GM12872 (cell line): ENCODE measurements at regions not wholly inside any gene's neighbourhood (a gene's known extent, or its start where the extent isn't known, plus 50 kb on each side); places are given as distances from the start of the nearest gene placed in this dataset.

Experiments
- TF ChIP-seq, protein P1 (sequence below): IDR thresholded peaks from 3 replicates; pipeline ENCODE4 v1.5.1; 2011; ENCODE audit warnings: low read depth, mild to moderate bottlenecking, low read length, moderate library complexity; ENCODE audit not compliant: insufficient read depth

DNA sequence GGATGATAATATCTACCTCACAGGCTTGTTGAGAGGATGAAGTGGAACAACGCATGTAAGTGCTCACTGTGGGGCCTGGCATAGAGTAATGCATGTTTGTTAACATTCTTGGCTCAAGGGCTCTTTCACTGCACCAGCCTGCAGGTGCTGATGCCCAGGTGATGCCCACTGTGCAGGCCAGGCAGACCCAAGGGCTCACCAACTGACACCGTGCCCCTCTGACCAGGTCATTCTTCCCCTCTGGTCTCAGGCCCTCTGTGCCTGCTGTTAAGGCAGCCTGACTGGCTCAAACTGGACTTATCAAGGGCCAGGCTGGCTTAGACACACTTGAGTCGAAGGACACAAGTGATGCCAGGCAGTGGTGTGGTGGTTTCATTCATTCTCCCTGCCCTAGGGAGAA, 90.5 kb downstream of the PJA1 start:
- TF ChIP-seq, protein P1, sequence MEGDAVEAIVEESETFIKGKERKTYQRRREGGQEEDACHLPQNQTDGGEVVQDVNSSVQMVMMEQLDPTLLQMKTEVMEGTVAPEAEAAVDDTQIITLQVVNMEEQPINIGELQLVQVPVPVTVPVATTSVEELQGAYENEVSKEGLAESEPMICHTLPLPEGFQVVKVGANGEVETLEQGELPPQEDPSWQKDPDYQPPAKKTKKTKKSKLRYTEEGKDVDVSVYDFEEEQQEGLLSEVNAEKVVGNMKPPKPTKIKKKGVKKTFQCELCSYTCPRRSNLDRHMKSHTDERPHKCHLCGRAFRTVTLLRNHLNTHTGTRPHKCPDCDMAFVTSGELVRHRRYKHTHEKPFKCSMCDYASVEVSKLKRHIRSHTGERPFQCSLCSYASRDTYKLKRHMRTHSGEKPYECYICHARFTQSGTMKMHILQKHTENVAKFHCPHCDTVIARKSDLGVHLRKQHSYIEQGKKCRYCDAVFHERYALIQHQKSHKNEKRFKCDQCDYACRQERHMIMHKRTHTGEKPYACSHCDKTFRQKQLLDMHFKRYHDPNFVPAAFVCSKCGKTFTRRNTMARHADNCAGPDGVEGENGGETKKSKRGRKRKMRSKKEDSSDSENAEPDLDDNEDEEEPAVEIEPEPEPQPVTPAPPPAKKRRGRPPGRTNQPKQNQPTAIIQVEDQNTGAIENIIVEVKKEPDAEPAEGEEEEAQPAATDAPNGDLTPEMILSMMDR: no peak

DNA sequence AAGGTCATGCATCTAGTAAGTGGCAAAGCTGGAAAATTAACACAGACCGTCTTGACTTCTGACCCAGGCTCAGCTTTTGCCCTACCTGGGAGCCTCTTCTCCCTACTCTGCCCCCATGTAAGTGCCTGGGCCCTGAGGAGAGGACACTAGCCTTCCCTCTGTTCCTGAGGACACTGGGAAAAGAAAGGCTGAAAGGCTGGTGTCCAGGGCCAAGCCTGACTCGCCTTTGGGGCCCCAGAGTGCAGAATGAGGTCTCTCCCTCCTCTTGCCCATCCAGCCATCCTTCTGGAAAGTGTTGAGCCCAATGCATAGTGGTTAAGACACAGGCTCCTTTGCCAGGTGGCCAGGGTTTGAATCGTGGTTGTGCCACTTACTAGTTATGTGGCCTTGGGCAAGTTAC, 91.5 kb downstream of the PJA1 start:
- TF ChIP-seq, protein P1: no peak

DNA sequence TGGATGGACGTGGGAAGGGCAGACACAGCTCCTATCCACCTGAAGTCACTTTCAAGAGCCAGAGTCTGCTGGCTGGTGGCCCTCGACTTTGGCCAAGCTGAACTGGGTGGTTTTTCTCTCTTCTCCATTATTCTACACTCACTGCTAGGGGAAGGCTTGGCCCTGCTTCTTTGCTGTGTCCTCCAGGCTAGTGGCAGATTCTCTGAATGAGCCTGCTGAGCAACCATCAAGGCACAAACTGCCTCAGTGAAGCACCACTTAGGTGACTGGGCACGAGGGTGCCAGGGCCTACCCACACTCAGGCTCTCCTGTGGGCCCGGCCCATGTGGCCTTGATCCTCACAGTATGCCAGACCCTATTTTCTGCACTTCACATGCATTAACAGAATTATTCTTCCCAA, 92.0 kb downstream of the PJA1 start:
- TF ChIP-seq, protein P1: no peak

DNA sequence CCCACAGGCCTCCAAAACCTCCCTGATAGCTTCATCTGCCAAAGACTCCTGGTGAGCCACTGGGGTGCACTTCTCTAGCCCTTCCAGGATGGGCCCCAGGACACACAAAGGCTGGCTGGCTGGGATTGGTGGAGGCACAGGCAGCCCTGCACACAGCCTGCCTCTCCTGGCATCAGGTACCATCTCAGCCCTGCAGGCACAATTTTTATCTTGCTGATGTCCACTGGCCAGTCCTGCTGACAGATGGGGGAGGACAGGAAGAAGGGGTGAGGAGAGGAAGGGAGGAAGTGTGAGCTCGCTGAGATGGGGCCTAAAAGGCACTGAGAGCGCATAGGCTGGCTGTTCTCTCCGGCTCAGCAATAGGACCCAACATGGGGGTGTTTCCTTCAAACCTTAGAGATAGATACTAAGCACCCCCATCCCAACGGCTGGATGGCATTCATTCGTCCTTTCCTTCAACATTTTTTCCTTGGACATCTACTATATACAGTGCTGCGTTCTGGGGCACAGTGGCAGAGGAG, 92.7 kb downstream of the PJA1 start:
- TF ChIP-seq, protein P1: no peak

DNA sequence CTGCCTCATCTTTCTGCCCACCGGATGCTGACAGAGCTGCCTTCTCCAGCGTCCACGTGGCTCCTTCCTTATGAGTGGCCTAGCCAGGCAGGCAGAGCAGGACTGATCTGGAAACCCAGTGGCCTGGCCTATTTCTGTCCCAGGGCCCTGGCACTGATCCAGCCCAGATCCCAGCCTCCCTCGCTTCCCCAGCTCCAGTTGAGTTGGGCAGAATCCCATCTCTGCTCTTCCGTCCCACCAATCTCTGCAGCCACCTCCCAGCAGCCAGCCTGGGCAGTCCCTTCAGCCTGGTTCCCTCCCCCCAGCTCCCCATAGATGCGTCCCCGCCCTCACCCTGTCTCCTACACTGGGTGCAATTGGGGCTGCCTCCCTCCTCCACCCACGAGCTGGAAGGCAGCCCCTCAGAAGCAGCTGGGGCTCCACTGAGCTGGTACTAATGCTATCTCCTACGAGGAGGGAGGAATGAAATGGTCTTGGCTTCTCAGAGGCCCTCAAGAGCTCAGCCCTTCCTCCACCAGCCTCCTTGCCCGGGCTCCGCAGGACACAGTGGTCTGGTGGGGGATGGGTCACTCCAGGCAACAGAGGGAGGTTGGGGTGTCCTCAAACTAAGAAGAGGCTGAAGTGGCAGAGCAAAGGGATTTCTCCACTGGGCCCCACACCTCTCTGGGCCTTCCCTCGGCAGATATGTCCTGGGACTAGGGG, 94.2 kb downstream of the PJA1 start:
- TF ChIP-seq, protein P1: no peak

DNA sequence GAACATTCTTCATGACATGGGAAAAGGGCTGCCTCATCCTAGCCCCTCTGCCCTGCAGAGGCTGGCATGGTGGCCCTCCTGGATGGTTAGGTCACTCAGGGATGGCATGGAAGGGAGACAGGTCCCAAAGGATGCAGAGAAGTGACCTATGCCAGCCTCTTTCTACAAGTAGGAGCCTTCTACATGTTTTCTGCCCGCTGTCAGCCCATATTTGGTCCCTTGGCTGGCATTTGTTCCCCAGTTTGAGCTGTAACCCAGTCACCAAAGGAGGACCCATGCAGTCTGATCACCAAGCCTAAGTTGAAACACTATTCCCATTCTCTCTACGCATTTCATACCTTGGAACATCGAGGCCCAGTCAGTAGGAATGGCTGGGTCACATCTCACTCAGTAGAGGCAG, 95.4 kb downstream of the PJA1 start:
- TF ChIP-seq, protein P1: no peak

DNA sequence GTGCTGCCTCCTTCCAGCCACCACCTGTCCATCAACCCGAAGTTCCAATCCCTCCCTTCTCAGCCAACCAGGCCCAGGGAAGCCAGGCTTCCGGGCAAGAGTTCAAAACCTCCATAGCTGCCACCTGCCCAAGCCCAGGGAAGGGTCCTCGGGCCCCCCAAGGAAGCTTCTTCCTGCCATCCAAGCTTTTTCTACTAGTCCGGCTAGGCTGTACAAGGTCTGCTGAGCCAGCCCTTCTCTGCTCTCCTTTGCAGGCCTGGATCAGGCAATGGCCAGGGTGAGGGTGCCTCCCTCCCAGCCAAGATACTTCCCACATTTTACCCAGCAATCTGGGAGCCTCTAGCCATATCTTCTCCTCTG, 96.2 kb downstream of the PJA1 start:
- TF ChIP-seq, protein P1: no peak
